Liver (tissue), 8 donors: ENCODE measurements at regions not wholly inside any gene's neighbourhood (a gene's known extent, or its start where the extent isn't known, plus 50 kb on each side); places are given as distances from the start of the nearest gene placed in this dataset.
A peak's percentile ranks its signal among the peaks of the same experiment; 100 is the strongest.

Experiments used
- DNase-seq: peaks from one replicate; pipeline ENCODE4 v3.0.0-alpha.2; 2017; ENCODE audit warnings: low spot score
- H3K27ac ChIP-seq, 2 donors: one replicate each; pipeline ENCODE4 v1.7.0; 2013; ENCODE audit warnings: inconsistent platforms in 2 of 2, low read length in 2 of 2, control low read depth in 1 of 2, low read depth in 1 of 2, mild to moderate bottlenecking in 1 of 2
- H3K27me3 ChIP-seq, 4 donors: one replicate each; pipeline versions ENCODE4 v1.6.1 to v1.7.0; 2013; ENCODE audit warnings: low read length in 3 of 4, inconsistent platforms in 1 of 4, mild to moderate bottlenecking in 1 of 4, moderate library complexity in 1 of 4; ENCODE audit not compliant: control insufficient read depth in 4 of 4, insufficient read depth in 4 of 4
- H3K36me3 ChIP-seq, 4 donors: one replicate each; pipeline versions ENCODE4 v1.6.1 to v1.7.0; 2013; ENCODE audit warnings: low read length in 3 of 4, mild to moderate bottlenecking in 3 of 4, low read depth in 1 of 4, moderate library complexity in 1 of 4; ENCODE audit not compliant: control insufficient read depth in 4 of 4, insufficient read depth in 3 of 4
- H3K4me1 ChIP-seq, 4 donors: one replicate each; pipeline versions ENCODE4 v1.6.1 to v1.7.0; 2013; ENCODE audit warnings: low read length in 3 of 4, mild to moderate bottlenecking in 3 of 4, moderate library complexity in 1 of 4; ENCODE audit not compliant: control insufficient read depth in 4 of 4, insufficient read depth in 4 of 4
- H3K4me3 ChIP-seq, 3 donors: one replicate each; pipeline versions ENCODE4 v1.6.1 to v1.7.0; 2013; ENCODE audit warnings: low read length in 3 of 3, control low read depth in 1 of 3, low read depth in 1 of 3, mild to moderate bottlenecking in 1 of 3
- H3K9ac ChIP-seq, 2 donors: one replicate each; pipeline ENCODE4 v1.7.0; 2013; ENCODE audit warnings: low read length in 2 of 2, mild to moderate bottlenecking in 2 of 2, moderate library complexity in 2 of 2, control low read depth in 1 of 2, low read depth in 1 of 2
- H3K9me3 ChIP-seq, 4 donors: one replicate each; pipeline versions ENCODE4 v1.6.1 to v1.7.0; 2013; ENCODE audit warnings: low read length in 3 of 4; ENCODE audit not compliant: control insufficient read depth in 4 of 4
- ATF3 ChIP-seq: IDR thresholded peaks from 2 replicates; pipeline ENCODE4 v1.6.1; 2016; ENCODE audit warnings: antibody characterized with exemption
- EGR1 ChIP-seq, 2 donors: IDR thresholded peaks; 2 replicates each; pipeline ENCODE4 v1.6.1; 2016 to 2018; ENCODE audit warnings: antibody characterized with exemption in 2 of 2, low read depth in 2 of 2
- FOXA1 ChIP-seq: IDR thresholded peaks from 2 replicates; pipeline ENCODE4 v1.6.1; 2016; ENCODE audit warnings: antibody characterized with exemption
- FOXA2 ChIP-seq: IDR thresholded peaks from 2 replicates; pipeline ENCODE4 v1.6.1; 2016; ENCODE audit warnings: antibody characterized with exemption
- GABPA ChIP-seq, 2 donors: IDR thresholded peaks in 1 of 2; conservative IDR thresholded peaks in 1 of 2; 2 replicates each; pipeline ENCODE4 v1.6.1; 2016; ENCODE audit warnings: antibody characterized with exemption in 2 of 2, mild to moderate bottlenecking in 1 of 2, moderate library complexity in 1 of 2
- HNF4A ChIP-seq, 2 donors: conservative IDR thresholded peaks; 2 replicates each; pipeline ENCODE4 v1.6.1; 2016; ENCODE audit warnings: antibody characterized with exemption in 2 of 2, mild to moderate bottlenecking in 2 of 2
- HNF4G ChIP-seq: IDR thresholded peaks from 2 replicates; pipeline ENCODE4 v1.6.1; 2016; ENCODE audit warnings: antibody characterized with exemption
- JUND ChIP-seq, 2 donors: IDR thresholded peaks; 2 replicates each; pipeline ENCODE4 v1.6.1; 2016; ENCODE audit warnings: antibody characterized with exemption in 2 of 2
- MAX ChIP-seq: IDR thresholded peaks from 2 replicates; pipeline ENCODE4 v1.6.1; 2016; ENCODE audit warnings: antibody characterized with exemption
- NR2F2 ChIP-seq: IDR thresholded peaks from 2 replicates; pipeline ENCODE4 v1.6.1; 2016; ENCODE audit warnings: antibody characterized with exemption
- RAD21 ChIP-seq, 2 donors: IDR thresholded peaks; 2 replicates each; pipeline ENCODE4 v1.6.1; 2016; ENCODE audit warnings: antibody characterized with exemption in 2 of 2, mild to moderate bottlenecking in 2 of 2
- REST ChIP-seq: IDR thresholded peaks from 2 replicates; pipeline ENCODE4 v1.6.1; 2016; ENCODE audit warnings: antibody characterized with exemption, mild to moderate bottlenecking
- RXRA ChIP-seq, 2 donors: IDR thresholded peaks; 2 replicates each; pipeline ENCODE4 v1.6.1; 2017 to 2018; ENCODE audit warnings: antibody characterized with exemption in 2 of 2, mild to moderate bottlenecking in 1 of 2
- SP1 ChIP-seq: IDR thresholded peaks from 2 replicates; pipeline ENCODE4 v1.6.1; 2018; ENCODE audit warnings: antibody characterized with exemption, mild to moderate bottlenecking
- TAF1 ChIP-seq: conservative IDR thresholded peaks from 2 replicates; pipeline ENCODE4 v1.6.1; 2016; ENCODE audit warnings: antibody characterized with exemption, mild to moderate bottlenecking
- YY1 ChIP-seq: IDR thresholded peaks from 2 replicates; pipeline ENCODE4 v1.6.1; 2016; ENCODE audit warnings: antibody characterized with exemption, mild to moderate bottlenecking
- ZBTB33 ChIP-seq: IDR thresholded peaks from 2 replicates; pipeline ENCODE4 v1.6.1; 2016; ENCODE audit warnings: antibody characterized with exemption
- WGBS: extraction: QIAGEN DNeasy Blood & Tissue Kit; methylation state at CpG from one replicate; pipeline ENCODE4 v1.1.7; 2013; 5-methylcytosine and 5-hydroxymethylcytosine counted together
- TF ChIP-seq, protein P1 (sequence below): fragments of 150-350 bp; IDR thresholded peaks from 2 replicates; pipeline ENCODE4 v1.5.1; 2017; ENCODE audit warnings: improper control_type of control experiment, low read depth, low read length; ENCODE audit not compliant: missing input control
- donor health status: healthy.
- donor health status: healthy.
- donor health status: healthy.
- donor health status: healthy.
- donor health status: healthy.

GRCh38 chr15:70197945-70198361, 100.2 kb upstream of the TLE3 start:
- DNase-seq, result peak; percentile 57
- no peaks in the 10 kb centered on the region for H3K27me3 ChIP-seq

More at GRCh38 chr15:70197945-70198361, 100.2 kb upstream of the TLE3 start:
- no peak overlapping the region for H3K4me3 ChIP-seq
- no peaks in the 10 kb centered on the region for H3K36me3 ChIP-seq
- peaks cover 10 to 44% (median 31%) of the 10 kb centered on the region in 4 donors for H3K4me1 ChIP-seq
- H3K9ac ChIP-seq, result no peak overlapping the region
- peak overlapping the region; percentile 86 to 89 for H3K27ac ChIP-seq
- WGBS, result 43% methylated on average over 9 of the region's 9 CpGs
- no peaks in the 10 kb centered on the region for H3K9me3 ChIP-seq
- TF ChIP-seq ATF3, result no peak
- peak; percentile 93 to 99 for TF ChIP-seq RXRA (IDR thresholded peaks at IDR 0.05)
- TF ChIP-seq MAX, result peak; percentile 46
- TF ChIP-seq SP1, result peak; percentile 52
- TF ChIP-seq ZBTB33, result peak; percentile 60
- peak; percentile 36 for TF ChIP-seq FOXA1
- TF ChIP-seq GABPA (IDR thresholded peaks at IDR 0.05 in 1 of 2, conservative IDR thresholded peaks at IDR 0.05 in 1 of 2), result peak in 1 of 2 donors; percentile 17
- TF ChIP-seq, protein P1, sequence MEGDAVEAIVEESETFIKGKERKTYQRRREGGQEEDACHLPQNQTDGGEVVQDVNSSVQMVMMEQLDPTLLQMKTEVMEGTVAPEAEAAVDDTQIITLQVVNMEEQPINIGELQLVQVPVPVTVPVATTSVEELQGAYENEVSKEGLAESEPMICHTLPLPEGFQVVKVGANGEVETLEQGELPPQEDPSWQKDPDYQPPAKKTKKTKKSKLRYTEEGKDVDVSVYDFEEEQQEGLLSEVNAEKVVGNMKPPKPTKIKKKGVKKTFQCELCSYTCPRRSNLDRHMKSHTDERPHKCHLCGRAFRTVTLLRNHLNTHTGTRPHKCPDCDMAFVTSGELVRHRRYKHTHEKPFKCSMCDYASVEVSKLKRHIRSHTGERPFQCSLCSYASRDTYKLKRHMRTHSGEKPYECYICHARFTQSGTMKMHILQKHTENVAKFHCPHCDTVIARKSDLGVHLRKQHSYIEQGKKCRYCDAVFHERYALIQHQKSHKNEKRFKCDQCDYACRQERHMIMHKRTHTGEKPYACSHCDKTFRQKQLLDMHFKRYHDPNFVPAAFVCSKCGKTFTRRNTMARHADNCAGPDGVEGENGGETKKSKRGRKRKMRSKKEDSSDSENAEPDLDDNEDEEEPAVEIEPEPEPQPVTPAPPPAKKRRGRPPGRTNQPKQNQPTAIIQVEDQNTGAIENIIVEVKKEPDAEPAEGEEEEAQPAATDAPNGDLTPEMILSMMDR, result no peak
- TF ChIP-seq HNF4G, result no peak
- TF ChIP-seq FOXA2, result peak; percentile 19
- peak; percentile 37 to 62 for TF ChIP-seq RAD21 (IDR thresholded peaks at IDR 0.05)
- peak in 1 of 2 donors; percentile 71 for TF ChIP-seq JUND (IDR thresholded peaks at IDR 0.05)
- TF ChIP-seq TAF1, result no peak
- TF ChIP-seq HNF4A (conservative IDR thresholded peaks at IDR 0.05), result peak; percentile 68 to 77
- peak; percentile 59 for TF ChIP-seq NR2F2
- TF ChIP-seq YY1, result peak; percentile 51
- peak in 1 of 2 donors; percentile 7 for TF ChIP-seq EGR1 (IDR thresholded peaks at IDR 0.05; ENCODE audit: low read depth in 2 of 2)
- TF ChIP-seq REST, result peak; percentile 42
